GM12878 (cell line): ENCODE measurements at regions not wholly inside any gene's neighbourhood (a gene's known extent, or its start where the extent isn't known, plus 50 kb on each side); places are given as distances from the start of the nearest gene placed in this dataset.

Experiments
- CEBPZ ChIP-seq: fragments of 150-350 bp; IDR thresholded peaks from 2 replicates; pipeline ENCODE4 v1.6.1; 2016; ENCODE audit warnings: low read depth, low read length
- E2F4 ChIP-seq: IDR thresholded peaks from 2 replicates; pipeline ENCODE4 v1.6.1; 2012; ENCODE audit warnings: low read depth, low read length, improper control_type of control experiment
- KLF5 ChIP-seq: fragments of 450-650 bp; IDR thresholded peaks from 2 replicates; pipeline ENCODE4 v1.6.1; 2014; ENCODE audit warnings: mild to moderate bottlenecking; ENCODE audit not compliant: partially characterized antibody
- MLLT1 ChIP-seq: fragments of 450-650 bp; IDR thresholded peaks from 2 replicates; pipeline ENCODE4 v1.6.1; 2016; ENCODE audit warnings: mild to moderate bottlenecking
- RBBP5 ChIP-seq: fragments of 200-600 bp; sonication (generic); conservative IDR thresholded peaks from 2 replicates; pipeline ENCODE4 v1.6.1; 2016
- TAF1 ChIP-seq: IDR thresholded peaks from 2 replicates; pipeline ENCODE4 v1.6.1; 2011; ENCODE audit warnings: mild to moderate bottlenecking, low read depth, low read length, borderline replicate concordance
- ZBTB11 ChIP-seq: fragments of 450-650 bp; formaldehyde crosslinking; IDR thresholded peaks from 2 replicates; pipeline ENCODE4 v1.5.0; 2022; ENCODE audit warnings: mild to moderate bottlenecking, missing genetic modification characterization
- ZNF274 ChIP-seq: IDR thresholded peaks from one replicate; pipeline ENCODE4 v1.8.0; 2011; ENCODE audit not compliant: insufficient read length, insufficient read depth

GRCh38 chr2:37456479-37456878 is 112.0 kb downstream of the QPCT start (continued):
- TF ChIP-seq ZBTB11 (CRISPR knock-in tag), result no peak
- no peak for TF ChIP-seq TAF1
- TF ChIP-seq CEBPZ, result no peak
- no peak for TF ChIP-seq MLLT1
- no peak for TF ChIP-seq RBBP5
- no peak for TF ChIP-seq KLF5
- TF ChIP-seq E2F4, result no peak
- TF ChIP-seq ZNF274, result no peak
